Chondrocyte (in vitro differentiated cells): ENCODE measurements at regions not wholly inside any gene's neighbourhood (a gene's known extent, or its start where the extent isn't known, plus 50 kb on each side); places are given as distances from the start of the nearest gene placed in this dataset.

Experiments
- DNase-seq: peaks from one replicate; pipeline ENCODE4 v3.0.0; 2021; ENCODE audit warnings: mixed read lengths, low spot score
- H3K27ac Mint-ChIP-seq: one replicate; pipeline ENCODE4 v1.8.0; 2021; ENCODE audit warnings: mild to moderate bottlenecking, moderate library complexity, mixed read lengths; ENCODE audit not compliant: unreplicated experiment
- H3K27me3 Mint-ChIP-seq: 2 replicates; pipeline ENCODE4 v1.8.0; 2021; ENCODE audit warnings: low read depth, mixed read lengths
- H3K36me3 Mint-ChIP-seq: 2 replicates; pipeline ENCODE4 v1.8.0; 2021; ENCODE audit warnings: low read depth, mixed read lengths
- H3K4me1 Mint-ChIP-seq: 2 replicates; pipeline ENCODE4 v1.8.0; 2021; ENCODE audit warnings: low read depth, mild to moderate bottlenecking, mixed read lengths
- H3K4me3 Mint-ChIP-seq: one replicate; pipeline ENCODE4 v1.8.0; 2021; ENCODE audit warnings: mild to moderate bottlenecking, moderate library complexity, mixed read lengths; ENCODE audit not compliant: unreplicated experiment
- H3K9me3 Mint-ChIP-seq: 2 replicates; pipeline ENCODE4 v1.8.0; 2021; ENCODE audit warnings: low read depth, mixed read lengths
- CTCF ChIP-seq: fragments of 200-600 bp; sonication (generic); IDR thresholded peaks from 2 replicates; pipeline ENCODE4 v1.5.0; 2021; ENCODE audit warnings: antibody characterized with exemption, mild to moderate bottlenecking, moderate library complexity

- H3K4me1 Mint-ChIP-seq: no peaks in the 10 kb centered on the region
- no peaks in the 10 kb centered on the region for H3K36me3 Mint-ChIP-seq
- peaks cover 33% of the 10 kb centered on the region for H3K27me3 Mint-ChIP-seq
- no peaks in the 10 kb centered on the region for H3K9me3 Mint-ChIP-seq
- no peak for TF ChIP-seq CTCF
- no peak for DNase-seq
- no peak overlapping the region for H3K4me3 Mint-ChIP-seq
- no peak overlapping the region for H3K27ac Mint-ChIP-seq
These were observed 226.7 kb upstream of the HNRNPA3 start for GRCh38 chr2:176985871-176986270.

- DNase-seq: no peak
- Mint-ChIP-seq H3K27me3 (peaks cover 32% of the 10 kb centered on the region), H3K4me3 (no peak overlapping the region), H3K36me3 (no peaks in the 10 kb centered on the region), H3K4me1 (no peaks in the 10 kb centered on the region), H3K9me3 (no peaks in the 10 kb centered on the region), H3K27ac (no peak overlapping the region)
- no peak for TF ChIP-seq CTCF
These were observed 226.1 kb upstream of the HNRNPA3 start for GRCh38 chr2:176986487-176986886.

GRCh38 chr2:176991411-176991810, 221.2 kb upstream of the HNRNPA3 start:
- peaks cover 16% of the 10 kb centered on the region for H3K27me3 Mint-ChIP-seq
- no peaks in the 10 kb centered on the region for H3K36me3 Mint-ChIP-seq
- H3K9me3 Mint-ChIP-seq: peaks cover 3% of the 10 kb centered on the region
- no peaks in the 10 kb centered on the region for H3K4me1 Mint-ChIP-seq
- no peak for TF ChIP-seq CTCF
- H3K27ac Mint-ChIP-seq: no peak overlapping the region
- H3K4me3 Mint-ChIP-seq: no peak overlapping the region
- DNase-seq: no peak

- Mint-ChIP-seq H3K27ac (no peak overlapping the region), H3K36me3 (no peaks in the 10 kb centered on the region), H3K9me3 (peaks cover 3% of the 10 kb centered on the region), H3K4me1 (no peaks in the 10 kb centered on the region), H3K27me3 (peaks cover 11% of the 10 kb centered on the region), H3K4me3 (no peak overlapping the region)
- DNase-seq: no peak
- no peak for TF ChIP-seq CTCF
These were observed 215.4 kb upstream of the HNRNPA3 start for GRCh38 chr2:176997074-176997791.

- no peak overlapping the region for H3K27ac Mint-ChIP-seq
- H3K36me3 Mint-ChIP-seq: no peaks in the 10 kb centered on the region
- H3K4me3 Mint-ChIP-seq: no peak overlapping the region
- peaks cover 9% of the 10 kb centered on the region for H3K27me3 Mint-ChIP-seq
- no peak for DNase-seq
- no peaks in the 10 kb centered on the region for H3K4me1 Mint-ChIP-seq
- TF ChIP-seq CTCF: no peak
- H3K9me3 Mint-ChIP-seq: peaks cover 3% of the 10 kb centered on the region
These were observed 214.8 kb upstream of the HNRNPA3 start for GRCh38 chr2:176997792-176998169.
